ENCODE measurements at regions not wholly inside any gene's neighbourhood (a gene's known extent, or its start where the extent isn't known, plus 50 kb on each side); places are given as distances from the start of the nearest gene placed in this dataset.

- Mint-ChIP-seq H3K27me3 (ENCODE audit: insufficient read depth, unreplicated experiment) (peaks cover 30% of the 10 kb centered on the region), H3K4me3 (ENCODE audit: unreplicated experiment) (no peak overlapping the region), H3K27ac (ENCODE audit: low read depth, unreplicated experiment) (no peak overlapping the region), H3K4me1 (ENCODE audit: insufficient read depth, unreplicated experiment) (peaks cover 8% of the 10 kb centered on the region), H3K9me3 (ENCODE audit: unreplicated experiment) (peaks cover 14% of the 10 kb centered on the region), H3K36me3 (ENCODE audit: insufficient read depth, unreplicated experiment) (peaks cover 5% of the 10 kb centered on the region)
- BruUV-seq (replicated peaks), result no TSS peak
- intact Hi-C loops (cut with micrococcal nuclease), result no loop called here
- POLR2A ChIA-PET, result no interaction called here
- CTCF ChIA-PET, result interaction anchor here (0.6 to 0.9 kb wide), 3 partner anchors 18 to 1345 kb away, joined by 3 to 4 read pairs (median 4); no protein-coding TSS in a partner anchor
- DNase-seq (ENCODE audit: unreplicated experiment), result no peak
- no peak for TF ChIP-seq CTCF (IDR thresholded peaks at IDR 0.05; ENCODE audit: unreplicated experiment)
Observed at GRCh38 chr5:1998716-1999317, 116.1 kb upstream of the IRX4 start.

- POLR2A ChIA-PET, result no interaction called here
Observed at GRCh38 chr5:1998348-1998669, 115.6 kb upstream of the IRX4 start.

GRCh38 chr5:1997640-1998347 is 115.1 kb upstream of the IRX4 start:
- peaks cover 22% of the 10 kb centered on the region for H3K9me3 Mint-ChIP-seq (ENCODE audit: unreplicated experiment)
- no peak overlapping the region for H3K27ac Mint-ChIP-seq (ENCODE audit: low read depth, unreplicated experiment)
- BruUV-seq (replicated peaks), result no TSS peak
- peaks cover 30% of the 10 kb centered on the region for H3K27me3 Mint-ChIP-seq (ENCODE audit: insufficient read depth, unreplicated experiment)
- DNase-seq (ENCODE audit: unreplicated experiment), result no peak
- H3K4me1 Mint-ChIP-seq (ENCODE audit: insufficient read depth, unreplicated experiment), result peaks cover 8% of the 10 kb centered on the region
- POLR2A ChIA-PET, result no interaction called here
- intact Hi-C loops (cut with micrococcal nuclease), result no loop called here
- H3K4me3 Mint-ChIP-seq (ENCODE audit: unreplicated experiment), result no peak overlapping the region
- TF ChIP-seq CTCF (IDR thresholded peaks at IDR 0.05; ENCODE audit: unreplicated experiment), result no peak
- CTCF ChIA-PET, result interaction anchor here (0.7 kb wide), 2 partner anchors 10 to 74 kb away, joined by 3 read pairs; no protein-coding TSS in a partner anchor
- peaks cover 5% of the 10 kb centered on the region for H3K36me3 Mint-ChIP-seq (ENCODE audit: insufficient read depth, unreplicated experiment)

More at GRCh38 chr5:1998348-1998669, 115.6 kb upstream of the IRX4 start:
- Mint-ChIP-seq H3K9me3 (ENCODE audit: unreplicated experiment) (peaks cover 20% of the 10 kb centered on the region), H3K4me3 (ENCODE audit: unreplicated experiment) (no peak overlapping the region), H3K4me1 (ENCODE audit: insufficient read depth, unreplicated experiment) (peaks cover 8% of the 10 kb centered on the region), H3K27me3 (ENCODE audit: insufficient read depth, unreplicated experiment) (peaks cover 30% of the 10 kb centered on the region), H3K36me3 (ENCODE audit: insufficient read depth, unreplicated experiment) (peaks cover 5% of the 10 kb centered on the region), H3K27ac (ENCODE audit: low read depth, unreplicated experiment) (no peak overlapping the region)
- intact Hi-C loops (cut with micrococcal nuclease), result no loop called here
- CTCF ChIA-PET, result interaction anchor here (0.6 to 0.7 kb wide), 2 partner anchors 17 to 74 kb away, joined by 3 to 4 read pairs; no protein-coding TSS in a partner anchor
- no peak for TF ChIP-seq CTCF (IDR thresholded peaks at IDR 0.05; ENCODE audit: unreplicated experiment)
- BruUV-seq (replicated peaks), result no TSS peak
- no peak for DNase-seq (ENCODE audit: unreplicated experiment)

- Mint-ChIP-seq H3K36me3 (ENCODE audit: insufficient read depth, unreplicated experiment) (no peaks in the 10 kb centered on the region), H3K27ac (ENCODE audit: low read depth, unreplicated experiment) (no peak overlapping the region), H3K4me1 (ENCODE audit: insufficient read depth, unreplicated experiment) (peaks cover 8% of the 10 kb centered on the region), H3K9me3 (ENCODE audit: unreplicated experiment) (peaks cover 27% of the 10 kb centered on the region), H3K4me3 (ENCODE audit: unreplicated experiment) (no peak overlapping the region), H3K27me3 (ENCODE audit: insufficient read depth, unreplicated experiment) (peaks cover 30% of the 10 kb centered on the region)
- intact Hi-C loops (cut with micrococcal nuclease), result no loop called here
- POLR2A ChIA-PET, result no interaction called here
- no peak for DNase-seq (ENCODE audit: unreplicated experiment)
- CTCF ChIA-PET, result no interaction called here
- TF ChIP-seq CTCF (IDR thresholded peaks at IDR 0.05; ENCODE audit: unreplicated experiment), result no peak
- BruUV-seq (replicated peaks), result no TSS peak
Observed at GRCh38 chr5:1995491-1995890, 112.8 kb upstream of the IRX4 start.

All from MCF 10A (cell line).